Nucleus accumbens (tissue), 56 donors: ENCODE measurements at regions not wholly inside any gene's neighbourhood (a gene's known extent, or its start where the extent isn't known, plus 50 kb on each side); places are given as distances from the start of the nearest gene placed in this dataset.

ENCODE experiments used
- DNase-seq, 56 donors: peaks; one replicate each; lab custom pipeline; 2025; lab: John Stamatoyannopoulos, UW

GRCh38 chr1:220367833-220368232, 95.6 kb upstream of the RAB3GAP2 start:
- DNase-seq = no peak

- no peak for DNase-seq
These were observed 94.0 kb upstream of the RAB3GAP2 start for GRCh38 chr1:220366269-220366668.

DNA sequence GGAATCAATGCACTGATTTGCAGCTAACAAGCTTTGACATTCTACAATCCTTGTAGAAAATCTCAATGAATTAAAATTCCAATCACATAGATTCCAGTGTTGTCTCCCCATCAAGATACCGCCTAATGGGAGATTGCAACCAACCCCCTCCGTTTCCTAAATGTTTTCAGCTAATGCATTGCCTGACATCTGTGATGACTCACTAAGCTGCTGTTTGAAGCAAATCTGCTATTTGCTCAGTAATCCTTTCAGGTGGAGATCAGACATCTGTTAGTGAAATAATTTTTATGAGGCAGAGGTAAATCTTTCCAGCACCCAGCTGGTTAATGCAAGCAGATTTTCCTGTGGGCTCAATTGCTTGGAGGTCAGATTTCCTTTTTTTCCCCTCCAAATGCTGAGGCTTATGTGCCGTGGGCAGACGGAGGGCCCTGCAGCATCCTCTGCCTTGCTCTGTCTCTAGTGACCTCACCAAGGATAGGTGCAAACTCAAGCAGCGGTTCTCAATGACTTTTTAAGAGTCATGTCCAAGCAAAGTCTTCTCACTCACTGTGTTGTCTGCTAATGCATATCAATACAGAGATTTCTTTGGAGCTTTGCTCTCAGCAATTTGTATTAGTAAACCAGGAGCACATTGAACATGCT, 91.1 kb upstream of the RAB3GAP2 start:
- DNase-seq = peak in 7 of 56 donors; percentile 2 to 35 (median 8)

- no peak for DNase-seq
These were observed 85.0 kb upstream of the RAB3GAP2 start for GRCh38 chr1:220356981-220357850.

- DNase-seq = no peak
These were observed 81.2 kb upstream of the RAB3GAP2 start for GRCh38 chr1:220353229-220354012.

- no peak for DNase-seq
These were observed 76.0 kb upstream of the RAB3GAP2 start for GRCh38 chr1:220348211-220348610.

- DNase-seq = no peak
These were observed 75.5 kb upstream of the RAB3GAP2 start for GRCh38 chr1:220347654-220348175.

GRCh38 chr1:220344745-220345144, 72.5 kb upstream of the RAB3GAP2 start:
- no peak for DNase-seq

DNA sequence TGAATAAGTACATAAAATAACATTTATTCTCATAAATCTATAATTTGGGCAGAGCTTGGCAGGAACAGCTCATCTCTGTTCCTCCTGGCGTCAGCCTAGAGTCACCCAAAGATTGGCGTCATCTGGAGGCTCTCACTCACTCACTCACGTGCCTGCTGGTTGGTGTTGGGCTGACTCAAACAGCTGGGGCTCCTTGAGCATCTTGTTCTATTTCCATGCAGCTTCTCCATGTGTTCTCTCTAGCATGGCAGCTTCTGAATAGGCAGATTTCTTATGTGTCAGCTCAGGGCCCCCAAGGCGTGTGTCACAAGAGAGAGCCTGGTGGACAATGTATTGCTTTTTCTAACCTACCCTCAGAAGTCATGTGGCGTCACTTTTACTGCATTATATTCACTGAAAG, 70.6 kb upstream of the RAB3GAP2 start:
- DNase-seq = no peak

DNA sequence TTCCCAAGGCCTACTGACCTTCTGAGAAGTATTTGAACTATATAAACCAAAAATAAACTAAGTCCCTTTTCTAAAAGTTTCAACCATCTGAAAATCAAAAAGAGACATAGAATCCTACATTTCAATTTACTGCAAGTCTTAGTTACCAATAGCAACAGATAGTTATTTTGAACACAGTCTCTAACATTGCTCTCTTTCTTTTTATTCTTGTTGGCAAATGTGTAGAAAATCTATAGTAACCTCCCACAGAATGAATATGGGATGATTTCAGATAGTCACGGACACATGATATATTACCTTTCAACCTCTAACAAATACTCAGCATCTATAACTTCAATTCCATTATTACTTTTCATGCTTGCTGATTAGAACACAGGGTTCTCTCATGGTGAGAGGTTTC, 68.9 kb upstream of the RAB3GAP2 start:
- no peak for DNase-seq

- no peak for DNase-seq
These were observed 67.3 kb upstream of the RAB3GAP2 start for GRCh38 chr1:220339581-220339980.

DNA sequence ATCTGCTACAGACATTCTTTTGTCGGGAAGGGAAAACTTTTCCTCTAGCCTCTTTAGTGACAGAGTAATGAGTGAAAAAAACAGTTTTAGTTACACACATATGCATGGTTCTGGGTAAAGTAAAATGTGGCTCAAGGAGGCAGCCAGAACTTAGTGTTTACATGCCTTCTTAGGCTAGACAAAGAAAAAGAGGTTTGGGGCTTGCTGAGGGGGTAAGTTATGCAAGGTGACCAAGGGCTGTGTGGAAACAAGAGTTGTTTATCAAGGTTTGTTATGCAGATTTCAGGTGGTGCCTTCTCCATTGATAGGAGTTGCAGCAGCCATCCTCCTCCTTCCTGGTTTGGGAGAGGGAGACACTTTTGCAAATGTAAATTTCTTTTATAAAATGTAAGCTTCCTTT, 66.5 kb upstream of the RAB3GAP2 start:
- no peak for DNase-seq

GRCh38 chr1:220336391-220337031, 64.3 kb upstream of the RAB3GAP2 start:
- no peak for DNase-seq

DNA sequence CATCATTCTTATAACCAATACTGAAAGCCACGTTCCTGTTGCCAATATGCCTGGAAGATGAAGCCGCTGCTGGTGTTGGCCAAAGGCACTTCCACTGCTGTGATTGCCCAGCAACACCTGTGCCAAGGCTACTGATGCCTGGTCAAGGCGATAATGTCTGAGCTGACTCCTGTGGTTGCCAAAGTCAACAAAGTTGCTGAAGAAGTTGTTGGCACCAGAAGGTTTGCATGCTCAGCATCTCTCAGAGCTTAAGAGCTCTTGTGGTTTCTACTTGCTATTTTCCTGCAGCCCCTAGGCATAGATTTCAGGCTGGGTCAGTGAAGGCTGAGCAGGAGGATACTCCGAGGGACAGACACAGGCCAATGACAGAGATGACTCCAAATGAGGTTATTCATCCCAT, 63.4 kb upstream of the RAB3GAP2 start:
- DNase-seq = no peak

GRCh38 chr1:220331318-220331717, 59.1 kb upstream of the RAB3GAP2 start:
- no peak for DNase-seq

- DNase-seq = no peak
These were observed 58.0 kb upstream of the RAB3GAP2 start for GRCh38 chr1:220330265-220330664.

DNA sequence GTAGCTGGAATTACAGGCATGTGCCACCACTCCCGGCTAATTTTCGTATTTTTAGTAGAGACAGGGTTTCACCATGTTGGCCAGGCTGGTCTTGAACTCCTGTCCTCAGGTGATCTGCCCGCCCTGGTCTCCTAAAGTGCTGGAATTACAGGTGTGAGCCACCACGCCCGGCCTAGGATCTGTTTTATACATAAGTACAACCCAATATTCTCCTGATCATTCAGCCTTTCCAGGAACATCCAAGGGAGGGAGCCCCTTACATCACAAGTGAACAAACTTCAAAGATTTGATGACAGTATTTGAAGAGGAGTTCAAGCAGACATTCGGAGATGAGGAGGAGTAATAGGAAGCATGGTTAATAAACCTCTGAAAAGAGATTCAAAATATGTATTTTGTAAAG, 54.9 kb upstream of the RAB3GAP2 start:
- peak in 1 of 56 donors; percentile 2 for DNase-seq

GRCh38 chr1:220326578-220326977, 54.3 kb upstream of the RAB3GAP2 start:
- DNase-seq = no peak

GRCh38 chr1:220325306-220325995, 53.2 kb upstream of the RAB3GAP2 start:
- DNase-seq = no peak

DNA sequence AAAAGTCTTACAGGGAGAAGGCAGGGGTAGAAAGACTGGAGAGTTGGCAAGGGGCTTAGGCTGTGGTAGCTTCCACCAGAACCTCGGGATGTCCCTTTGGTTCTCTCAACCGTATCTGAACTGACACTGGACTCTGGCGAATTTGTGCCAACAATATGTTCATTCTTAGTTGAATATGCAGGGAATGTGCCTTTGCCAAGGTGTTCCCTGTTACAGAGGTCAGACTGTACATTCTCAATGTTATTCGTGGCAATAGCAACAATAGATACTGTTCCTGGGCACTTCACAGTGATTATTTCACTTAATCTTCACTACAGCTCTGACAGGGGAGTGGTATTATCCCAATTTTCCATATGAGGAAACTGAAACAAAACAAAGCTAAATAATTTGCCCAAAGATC, 51.5 kb upstream of the RAB3GAP2 start:
- DNase-seq = no peak
